DMS53 treated with DMSO at 0.1 percent for 48 hours (cell line): ENCODE measurements at regions not wholly inside any gene's neighbourhood (a gene's known extent, or its start where the extent isn't known, plus 50 kb on each side); places are given as distances from the start of the nearest gene placed in this dataset.

ENCODE experiments used
- DNase-seq: peaks from one replicate; lab custom pipeline; 2025; ENCODE audit not compliant: unreplicated experiment; lab: John Stamatoyannopoulos, UW

DNA sequence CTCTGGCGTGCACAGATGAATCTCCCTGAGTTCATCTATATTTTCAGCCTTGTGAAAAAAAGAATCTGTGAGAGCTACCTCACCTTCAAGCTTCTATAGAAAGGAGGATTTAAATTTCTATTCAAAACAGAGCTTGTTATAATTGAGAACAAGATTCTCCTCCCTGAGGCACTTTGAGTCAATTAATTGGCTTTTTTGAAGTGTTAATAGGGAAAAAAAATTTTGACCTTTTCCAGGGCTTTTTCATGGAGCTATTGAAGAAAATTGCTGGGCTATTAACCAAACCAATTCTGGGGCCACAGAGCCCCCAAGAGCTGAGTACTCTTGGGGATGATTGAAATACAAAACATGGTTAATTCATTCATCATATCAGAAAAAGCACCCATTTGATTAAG lies 225.1 kb downstream of the CMPK2 start:
- no peak for DNase-seq

DNA sequence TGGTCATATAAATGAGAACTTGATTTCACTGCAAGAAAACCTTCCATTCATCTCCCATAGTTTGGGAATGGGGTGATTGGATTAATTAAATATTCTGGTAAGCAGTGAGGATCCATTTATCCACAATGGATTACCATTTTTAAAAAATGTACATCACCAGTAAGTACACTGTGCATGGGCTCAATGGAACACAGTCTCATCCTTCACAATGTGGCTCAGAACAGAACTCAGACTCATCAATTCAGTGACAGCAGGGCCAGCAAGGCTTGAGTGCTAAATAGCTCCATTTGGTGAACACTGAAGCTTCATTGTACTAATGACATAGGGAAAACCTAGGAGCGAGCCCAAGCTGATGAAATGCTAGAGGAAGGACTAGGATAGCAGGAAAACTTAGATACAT lies 223.8 kb downstream of the CMPK2 start:
- DNase-seq = no peak

- DNase-seq = no peak
Observed at GRCh38 chr2:6644261-6644660, 221.4 kb downstream of the CMPK2 start.

DNA sequence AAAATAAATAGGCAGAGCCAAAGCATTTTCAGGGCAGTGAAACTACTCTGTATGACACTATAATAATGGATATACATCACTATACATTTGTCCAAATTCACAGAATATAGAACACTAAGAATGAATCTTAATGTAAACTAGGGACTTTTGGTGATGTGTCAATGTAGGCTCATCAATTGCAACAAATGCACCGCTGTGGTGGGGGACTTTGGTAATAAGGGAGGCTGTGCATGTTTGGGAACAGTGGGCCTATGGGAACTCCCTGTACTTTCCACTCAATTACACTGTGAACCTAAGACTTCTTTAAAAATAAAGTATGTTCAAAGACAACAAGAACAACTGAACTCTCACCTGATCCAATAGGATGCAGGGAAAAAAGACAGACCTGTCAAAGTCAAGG lies 220.7 kb downstream of the CMPK2 start:
- DNase-seq = no peak

GRCh38 chr2:6645672-6646071 lies 220.0 kb downstream of the CMPK2 start:
- DNase-seq = no peak

- DNase-seq = no peak
Observed at GRCh38 chr2:6647046-6647445, 218.7 kb downstream of the CMPK2 start.

DNA sequence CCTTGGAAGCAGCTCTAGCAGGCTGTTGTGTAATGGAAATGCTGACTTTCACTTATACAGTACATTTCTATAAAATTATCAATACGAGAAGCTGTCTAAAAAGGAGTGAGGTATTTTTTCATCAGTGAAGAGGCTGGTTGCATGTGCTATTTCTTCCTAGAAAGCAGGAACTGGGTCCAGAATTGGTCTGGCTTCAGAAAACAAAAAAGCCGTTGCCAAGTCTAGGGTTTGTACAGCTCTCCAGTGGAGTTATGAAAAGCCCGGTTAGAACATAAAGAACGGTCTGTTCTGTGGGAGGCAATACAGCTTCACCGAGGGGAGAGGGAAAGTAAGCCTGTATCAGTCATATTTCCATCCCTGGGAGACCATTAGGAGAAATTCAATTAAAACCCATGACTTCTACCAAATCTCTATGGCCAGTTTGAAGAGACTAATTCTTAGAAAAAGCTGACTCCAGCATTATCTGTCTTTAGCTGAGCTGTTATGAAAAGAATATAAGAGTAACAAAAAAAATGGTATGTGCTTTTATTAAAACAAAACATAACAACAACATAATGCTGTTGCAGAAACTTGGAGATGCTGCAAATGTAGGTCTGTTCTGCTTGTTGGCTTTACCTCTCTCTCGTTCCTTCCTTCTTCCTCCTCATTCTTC lies 217.0 kb downstream of the CMPK2 start:
- no peak for DNase-seq

GRCh38 chr2:6650311-6650710 lies 215.4 kb downstream of the CMPK2 start:
- DNase-seq = no peak

- no peak for DNase-seq
Observed at GRCh38 chr2:6652251-6652650, 213.5 kb downstream of the CMPK2 start.

DNA sequence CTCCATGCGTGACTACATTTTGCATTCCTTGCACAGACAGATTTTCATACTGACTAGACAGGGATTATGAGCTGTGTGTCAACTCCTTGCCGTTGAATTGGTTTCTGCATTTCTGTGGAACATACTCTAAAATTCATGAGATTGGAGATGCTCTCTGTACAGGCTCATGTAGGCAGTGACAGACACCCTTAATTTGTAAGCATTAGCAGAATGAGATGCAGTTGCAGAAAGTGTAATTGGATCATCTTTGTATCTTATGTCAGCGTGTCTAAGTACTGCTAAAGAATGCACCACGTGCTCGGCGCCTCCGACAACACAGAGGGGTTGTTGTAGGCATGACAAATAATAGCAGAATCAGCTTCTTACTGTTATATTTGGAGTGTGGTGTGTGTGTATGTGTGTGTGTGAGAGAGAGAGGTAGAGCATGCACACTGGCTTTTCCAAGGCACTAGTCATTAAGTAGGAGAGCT lies 212.4 kb downstream of the CMPK2 start:
- no peak for DNase-seq

DNA sequence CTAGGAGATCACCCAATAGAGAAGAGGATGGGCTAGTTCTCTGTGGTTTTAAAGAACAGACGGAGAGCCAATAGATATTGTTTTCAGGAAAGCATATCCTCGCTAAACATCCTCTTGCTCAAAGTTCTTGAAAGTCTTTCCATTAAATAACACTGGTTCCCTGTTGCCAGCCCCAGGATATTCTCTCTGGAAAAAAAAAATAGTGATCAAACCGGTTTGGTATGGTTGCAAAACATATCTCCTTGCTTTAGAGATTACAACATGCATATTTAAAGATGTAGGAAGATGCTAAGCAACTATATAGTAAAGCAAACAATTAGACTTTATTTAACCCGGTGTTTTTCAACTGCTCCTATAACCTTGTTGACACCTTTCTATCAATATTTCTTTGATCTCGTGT lies 211.4 kb downstream of the CMPK2 start:
- no peak for DNase-seq

GRCh38 chr2:6656633-6657032 lies 209.1 kb downstream of the CMPK2 start:
- no peak for DNase-seq

GRCh38 chr2:6657136-6657535 lies 208.6 kb downstream of the CMPK2 start:
- DNase-seq = no peak

DNA sequence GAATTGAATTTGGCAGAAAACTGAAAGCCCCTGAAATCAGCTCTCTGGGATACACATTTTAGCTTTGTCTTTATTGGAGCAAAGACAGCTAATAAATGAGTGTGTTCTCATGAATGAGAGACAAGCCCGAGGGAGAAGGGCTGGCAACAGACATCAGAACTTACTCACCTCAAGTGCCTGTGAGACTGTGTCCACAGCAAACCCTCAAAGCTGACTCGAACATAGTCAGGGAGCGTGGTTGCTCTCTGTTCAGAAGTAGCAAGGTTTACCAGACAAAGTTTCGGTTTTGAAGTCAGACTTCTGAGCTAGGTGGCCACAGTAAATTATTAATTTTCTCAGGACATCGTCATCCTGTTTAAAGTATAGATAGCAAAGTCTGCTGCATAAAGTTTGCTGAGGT lies 207.9 kb downstream of the CMPK2 start:
- no peak for DNase-seq

- no peak for DNase-seq
Observed at GRCh38 chr2:6664332-6665061, 201.2 kb downstream of the CMPK2 start.

DNA sequence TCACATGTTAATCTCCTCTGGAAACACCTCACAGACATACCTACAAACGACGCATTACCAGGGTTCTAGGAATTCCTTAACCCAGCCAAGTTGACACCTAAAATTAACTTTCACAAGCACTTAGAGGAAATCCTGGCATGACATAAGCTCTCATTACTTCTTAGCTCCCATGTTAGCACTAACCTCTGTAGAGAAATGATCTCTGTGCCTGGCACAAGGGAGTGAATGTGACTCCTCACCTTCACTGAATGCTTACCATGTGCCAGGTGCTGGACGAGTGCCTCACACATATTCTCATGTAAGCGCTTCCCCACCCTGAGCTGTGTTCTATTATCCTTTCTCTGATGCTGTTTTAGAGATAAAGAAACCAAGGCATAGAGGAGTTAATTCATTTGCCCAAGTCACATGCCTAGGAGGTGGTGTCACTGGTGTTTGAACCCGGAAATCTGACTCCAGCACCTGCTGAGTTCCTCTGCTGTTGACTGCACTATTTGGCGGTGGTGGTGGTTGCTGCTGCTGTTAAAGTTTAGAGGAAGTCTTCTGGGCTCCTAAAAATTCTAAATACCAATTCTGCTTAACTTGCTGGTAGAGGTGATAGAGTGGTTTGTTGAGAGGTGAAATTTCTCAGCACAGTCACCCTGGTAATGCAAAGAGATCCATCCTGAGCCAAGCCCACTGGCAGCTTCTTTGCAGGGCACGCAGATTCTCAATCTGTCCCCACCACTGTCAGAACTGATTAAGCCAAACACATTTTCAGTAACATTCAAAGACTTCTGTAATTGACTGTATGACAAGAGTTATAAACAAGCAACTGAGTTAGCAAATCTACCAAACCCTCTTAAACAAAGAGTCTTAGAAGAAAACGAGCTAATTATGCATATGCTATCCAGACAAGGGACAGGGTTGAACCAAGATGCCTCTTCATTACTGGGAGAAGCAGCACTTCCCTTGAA lies 200.3 kb downstream of the CMPK2 start:
- DNase-seq = no peak

DNA sequence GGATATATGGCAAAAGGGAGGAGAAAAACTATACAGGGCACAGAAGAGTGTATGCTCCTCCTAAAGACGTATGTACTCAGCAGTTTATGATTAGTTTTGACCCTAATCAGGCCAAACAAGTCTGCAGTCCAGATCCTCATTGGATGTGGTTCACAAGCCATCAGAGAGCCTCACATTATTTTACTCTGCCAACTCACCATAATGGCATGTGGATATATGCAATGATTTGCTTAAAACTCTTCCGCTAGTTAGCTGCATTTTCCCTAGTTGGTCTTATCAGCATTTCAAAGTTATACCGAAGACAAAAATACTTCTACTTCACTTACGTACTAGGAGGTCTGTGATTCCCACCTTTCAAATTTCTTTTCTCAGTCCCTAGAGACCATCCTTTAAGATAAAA lies 198.4 kb downstream of the CMPK2 start:
- no peak for DNase-seq

- no peak for DNase-seq
Observed at GRCh38 chr2:6671913-6672312, 193.8 kb downstream of the CMPK2 start.

DNA sequence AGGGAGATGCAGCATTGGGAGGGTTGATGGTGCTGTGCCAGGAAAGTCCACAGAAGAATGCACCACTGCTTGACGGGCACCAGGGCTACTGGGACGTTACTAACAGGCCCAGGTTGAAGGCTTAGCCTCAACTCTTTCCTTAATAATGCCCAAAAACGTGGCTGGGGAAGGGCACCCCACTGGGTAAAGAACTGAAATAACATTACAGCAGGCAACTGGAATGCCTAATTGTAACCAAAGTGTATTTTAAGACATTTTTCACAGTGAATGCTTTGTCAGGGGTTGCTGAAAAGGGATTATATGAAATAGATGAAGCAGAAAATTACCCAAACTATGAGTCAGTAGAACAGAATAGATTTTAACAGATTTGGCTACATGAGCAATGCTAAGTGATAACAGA lies 191.3 kb downstream of the CMPK2 start:
- DNase-seq = no peak

GRCh38 chr2:6675791-6676190 lies 189.9 kb downstream of the CMPK2 start:
- no peak for DNase-seq

GRCh38 chr2:6676241-6676640 lies 189.5 kb downstream of the CMPK2 start:
- DNase-seq = no peak

DNA sequence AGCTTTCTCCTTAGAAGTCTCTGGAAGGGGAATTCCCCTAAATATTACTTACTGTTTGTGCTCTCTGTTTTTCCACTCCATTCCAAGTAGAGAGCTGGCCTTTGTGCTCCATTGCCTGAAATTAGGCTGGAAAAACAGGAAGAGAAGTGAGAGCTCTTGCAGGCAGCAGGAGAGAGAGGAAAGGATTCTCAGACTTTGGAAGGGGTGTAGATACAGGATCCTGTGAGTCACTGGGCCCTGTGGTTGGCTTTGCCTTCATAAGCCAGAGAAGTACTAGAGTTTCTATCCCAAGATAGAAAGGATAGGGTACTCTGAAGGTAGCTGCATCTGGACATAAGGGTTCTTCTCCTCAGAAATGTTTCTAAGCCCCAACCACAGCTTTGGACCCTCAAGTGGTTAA lies 188.9 kb downstream of the CMPK2 start:
- no peak for DNase-seq
